Ishikawa (cell line): ENCODE measurements at regions not wholly inside any gene's neighbourhood (a gene's known extent, or its start where the extent isn't known, plus 50 kb on each side); places are given as distances from the start of the nearest gene placed in this dataset.

Source experiments
- CEBPB ChIP-seq: IDR thresholded peaks from 2 replicates; pipeline ENCODE4 v1.6.1; 2012
- CREB1 ChIP-seq: IDR thresholded peaks from 2 replicates; pipeline ENCODE4 v1.6.1; 2012; ENCODE audit warnings: low read depth
- EGR1 ChIP-seq: IDR thresholded peaks from 2 replicates; pipeline ENCODE4 v1.6.1; 2012
- EP300 ChIP-seq: IDR thresholded peaks from 2 replicates; pipeline ENCODE4 v1.6.1; 2012; ENCODE audit warnings: borderline replicate concordance
- NFIC ChIP-seq: IDR thresholded peaks from 2 replicates; pipeline ENCODE4 v1.6.1; 2012
- RAD21 ChIP-seq: IDR thresholded peaks from 2 replicates; pipeline ENCODE4 v1.6.1; 2012; ENCODE audit warnings: low read depth
- TAF1 ChIP-seq: IDR thresholded peaks from 2 replicates; pipeline ENCODE4 v1.6.1; 2012; ENCODE audit warnings: low read depth, mild to moderate bottlenecking
- TEAD4 ChIP-seq: IDR thresholded peaks from 2 replicates; pipeline ENCODE4 v1.6.1; 2012
- YY1 ChIP-seq: IDR thresholded peaks from 2 replicates; pipeline ENCODE4 v1.6.1; 2012; ENCODE audit warnings: low read depth
- ZBTB7A ChIP-seq: IDR thresholded peaks from 2 replicates; pipeline ENCODE4 v1.6.1; 2012; ENCODE audit warnings: low read depth
- TF ChIP-seq, protein P1 (sequence below): IDR thresholded peaks from 2 replicates; pipeline ENCODE4 v1.6.1; 2012
- TF ChIP-seq, protein P2 (sequence below): IDR thresholded peaks from 2 replicates; pipeline ENCODE4 v1.6.1; 2012

DNA sequence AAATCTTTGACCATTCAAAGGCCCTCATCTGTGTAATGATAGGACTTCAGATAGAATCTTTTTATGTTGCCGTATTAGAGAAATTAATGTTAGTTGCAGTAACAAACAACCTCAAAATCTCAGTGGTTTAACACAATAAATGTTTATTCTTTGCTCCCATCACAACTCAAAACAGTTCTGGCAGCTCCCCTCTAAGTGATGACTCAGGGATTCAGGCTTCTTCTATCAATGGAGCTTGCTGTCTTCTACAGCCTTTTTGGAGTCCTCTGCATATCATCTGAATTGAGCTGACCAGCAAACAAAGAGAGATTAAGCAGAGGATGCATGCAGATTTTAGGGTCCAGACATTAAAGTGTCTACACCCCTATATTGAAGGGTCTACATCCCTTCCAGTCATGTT lies 59.1 kb upstream of the RAB3GAP2 start:
- TF ChIP-seq, protein P1, sequence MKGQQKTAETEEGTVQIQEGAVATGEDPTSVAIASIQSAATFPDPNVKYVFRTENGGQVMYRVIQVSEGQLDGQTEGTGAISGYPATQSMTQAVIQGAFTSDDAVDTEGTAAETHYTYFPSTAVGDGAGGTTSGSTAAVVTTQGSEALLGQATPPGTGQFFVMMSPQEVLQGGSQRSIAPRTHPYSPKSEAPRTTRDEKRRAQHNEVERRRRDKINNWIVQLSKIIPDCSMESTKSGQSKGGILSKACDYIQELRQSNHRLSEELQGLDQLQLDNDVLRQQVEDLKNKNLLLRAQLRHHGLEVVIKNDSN, result no peak
- no peak for TF ChIP-seq EP300
- TF ChIP-seq, protein P2, sequence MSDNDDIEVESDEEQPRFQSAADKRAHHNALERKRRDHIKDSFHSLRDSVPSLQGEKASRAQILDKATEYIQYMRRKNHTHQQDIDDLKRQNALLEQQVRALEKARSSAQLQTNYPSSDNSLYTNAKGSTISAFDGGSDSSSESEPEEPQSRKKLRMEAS, result no peak
- no peak for TF ChIP-seq EGR1
- no peak for TF ChIP-seq RAD21
- TF ChIP-seq TAF1, result no peak
- TF ChIP-seq YY1, result no peak
- TF ChIP-seq CREB1, result no peak
- no peak for TF ChIP-seq ZBTB7A
- no peak for TF ChIP-seq TEAD4
- no peak for TF ChIP-seq CEBPB
- TF ChIP-seq NFIC, result no peak
